IPS-20b (cell line): ENCODE measurements at regions not wholly inside any gene's neighbourhood (a gene's known extent, or its start where the extent isn't known, plus 50 kb on each side); places are given as distances from the start of the nearest gene placed in this dataset.

ENCODE experiments used
- H3K27ac ChIP-seq: one replicate; pipeline ENCODE4 v1.5.1; 2013; ENCODE audit warnings: low read length
- H3K27me3 ChIP-seq: 2 replicates; pipeline ENCODE4 v1.6.1; 2013; ENCODE audit warnings: mild to moderate bottlenecking, low read length, inconsistent platforms; ENCODE audit not compliant: insufficient read depth
- H3K36me3 ChIP-seq: 2 replicates; pipeline ENCODE4 v1.6.1; 2013; ENCODE audit warnings: low read depth, mild to moderate bottlenecking, inconsistent platforms, low read length, moderate library complexity; ENCODE audit not compliant: insufficient read depth
- H3K4me1 ChIP-seq: 2 replicates; pipeline ENCODE4 v1.6.1; 2013; ENCODE audit warnings: mild to moderate bottlenecking, control low read depth, inconsistent platforms, low read length, moderate library complexity; ENCODE audit not compliant: insufficient read depth
- H3K4me3 ChIP-seq: 2 replicates; pipeline ENCODE4 v1.5.1; 2013; ENCODE audit warnings: mild to moderate bottlenecking, low read length, inconsistent platforms
- H3K9ac ChIP-seq: 2 replicates; pipeline ENCODE4 v1.6.1; 2013; ENCODE audit warnings: low read depth, mild to moderate bottlenecking, inconsistent platforms, low read length, moderate library complexity
- H3K9me3 ChIP-seq: 2 replicates; pipeline ENCODE4 v1.6.1; 2013; ENCODE audit warnings: mild to moderate bottlenecking, low read depth, low read length, inconsistent platforms; ENCODE audit not compliant: insufficient read depth

- Histone ChIP-seq H3K9me3 (no peaks in the 10 kb centered on the region), H3K9ac (no peak overlapping the region), H3K27ac (no peak overlapping the region), H3K4me3 (no peak overlapping the region), H3K4me1 (no peaks in the 10 kb centered on the region), H3K36me3 (no peaks in the 10 kb centered on the region), H3K27me3 (no peaks in the 10 kb centered on the region)
Observed at GRCh38 chr5:166022065-166022464, 2269.4 kb upstream of the WWC1 start.

GRCh38 chr5:166024970-166025369, 2266.5 kb upstream of the WWC1 start:
- H3K27me3 ChIP-seq = no peaks in the 10 kb centered on the region
- no peaks in the 10 kb centered on the region for H3K4me1 ChIP-seq
- H3K27ac ChIP-seq = no peak overlapping the region
- H3K9ac ChIP-seq = no peak overlapping the region
- no peaks in the 10 kb centered on the region; the same call in 1 of the 2 replicates for H3K36me3 ChIP-seq
- no peak overlapping the region for H3K4me3 ChIP-seq
- no peaks in the 10 kb centered on the region for H3K9me3 ChIP-seq

- H3K4me1 ChIP-seq = 0 out of 2 replicates have a peak, but pooled peaks cover 2% of the 10 kb centered on the region
- H3K27ac ChIP-seq = no peak overlapping the region
- H3K4me3 ChIP-seq = no peak overlapping the region
- H3K9ac ChIP-seq = no peak overlapping the region
- H3K36me3 ChIP-seq = no peaks in the 10 kb centered on the region; the same call in 1 of the 2 replicates
- H3K9me3 ChIP-seq = no peaks in the 10 kb centered on the region
- no peaks in the 10 kb centered on the region for H3K27me3 ChIP-seq
Observed at GRCh38 chr5:166027582-166027981, 2263.9 kb upstream of the WWC1 start.

GRCh38 chr5:166031926-166032325, 2259.5 kb upstream of the WWC1 start:
- H3K36me3 ChIP-seq = no peaks in the 10 kb centered on the region; the same call in 1 of the 2 replicates
- no peak overlapping the region for H3K4me3 ChIP-seq
- no peak overlapping the region for H3K27ac ChIP-seq
- H3K27me3 ChIP-seq = no peaks in the 10 kb centered on the region
- 0 out of 2 replicates have a peak, but pooled peaks cover 4% of the 10 kb centered on the region for H3K4me1 ChIP-seq
- no peak overlapping the region for H3K9ac ChIP-seq
- no peaks in the 10 kb centered on the region for H3K9me3 ChIP-seq

GRCh38 chr5:166032601-166033000, 2258.8 kb upstream of the WWC1 start:
- Histone ChIP-seq H3K27me3 (no peaks in the 10 kb centered on the region), H3K4me3 (no peak overlapping the region), H3K9me3 (no peaks in the 10 kb centered on the region; the same call in 1 of the 2 replicates), H3K4me1 (0 out of 2 replicates have a peak, but pooled peaks cover 4% of the 10 kb centered on the region), H3K9ac (no peak overlapping the region), H3K27ac (no peak overlapping the region), H3K36me3 (no peaks in the 10 kb centered on the region; the same call in 1 of the 2 replicates)

- no peak overlapping the region for H3K9ac ChIP-seq
- no peaks in the 10 kb centered on the region for H3K9me3 ChIP-seq
- no peak overlapping the region for H3K27ac ChIP-seq
- H3K27me3 ChIP-seq = no peaks in the 10 kb centered on the region
- H3K4me3 ChIP-seq = no peak overlapping the region
- H3K4me1 ChIP-seq = no peaks in the 10 kb centered on the region
- no peaks in the 10 kb centered on the region for H3K36me3 ChIP-seq
Observed at GRCh38 chr5:166045961-166046360, 2245.5 kb upstream of the WWC1 start.

- Histone ChIP-seq H3K4me1 (no peaks in the 10 kb centered on the region), H3K27me3 (no peaks in the 10 kb centered on the region), H3K27ac (no peak overlapping the region), H3K36me3 (no peaks in the 10 kb centered on the region), H3K9ac (no peak overlapping the region), H3K9me3 (no peaks in the 10 kb centered on the region), H3K4me3 (no peak overlapping the region)
Observed at GRCh38 chr5:166046956-166047355, 2244.5 kb upstream of the WWC1 start.

GRCh38 chr5:166050531-166050930, 2240.9 kb upstream of the WWC1 start:
- Histone ChIP-seq H3K27ac (no peak overlapping the region), H3K9ac (no peak overlapping the region), H3K9me3 (no peaks in the 10 kb centered on the region), H3K4me3 (no peak overlapping the region), H3K27me3 (no peaks in the 10 kb centered on the region), H3K4me1 (no peaks in the 10 kb centered on the region), H3K36me3 (no peaks in the 10 kb centered on the region)

GRCh38 chr5:166058660-166059059, 2232.8 kb upstream of the WWC1 start:
- Histone ChIP-seq H3K4me3 (no peak overlapping the region), H3K27me3 (no peaks in the 10 kb centered on the region), H3K27ac (no peak overlapping the region), H3K36me3 (no peaks in the 10 kb centered on the region), H3K9ac (no peak overlapping the region), H3K4me1 (no peaks in the 10 kb centered on the region), H3K9me3 (no peaks in the 10 kb centered on the region)

GRCh38 chr5:166062094-166062493, 2229.4 kb upstream of the WWC1 start:
- H3K9me3 ChIP-seq = no peaks in the 10 kb centered on the region
- H3K4me3 ChIP-seq = no peak overlapping the region
- H3K36me3 ChIP-seq = no peaks in the 10 kb centered on the region
- no peak overlapping the region for H3K9ac ChIP-seq
- no peaks in the 10 kb centered on the region for H3K4me1 ChIP-seq
- H3K27me3 ChIP-seq = no peaks in the 10 kb centered on the region
- no peak overlapping the region for H3K27ac ChIP-seq

GRCh38 chr5:166062719-166063118, 2228.7 kb upstream of the WWC1 start:
- no peaks in the 10 kb centered on the region for H3K4me1 ChIP-seq
- H3K27ac ChIP-seq = no peak overlapping the region
- H3K9ac ChIP-seq = no peak overlapping the region
- H3K36me3 ChIP-seq = no peaks in the 10 kb centered on the region
- H3K9me3 ChIP-seq = no peaks in the 10 kb centered on the region
- no peaks in the 10 kb centered on the region for H3K27me3 ChIP-seq
- no peak overlapping the region for H3K4me3 ChIP-seq

GRCh38 chr5:166063261-166063660, 2228.2 kb upstream of the WWC1 start:
- H3K36me3 ChIP-seq = no peaks in the 10 kb centered on the region
- H3K4me1 ChIP-seq = no peaks in the 10 kb centered on the region
- no peaks in the 10 kb centered on the region for H3K9me3 ChIP-seq
- H3K27ac ChIP-seq = no peak overlapping the region
- no peak overlapping the region for H3K9ac ChIP-seq
- no peaks in the 10 kb centered on the region for H3K27me3 ChIP-seq
- H3K4me3 ChIP-seq = no peak overlapping the region
